Duodenal mucosa (tissue), 2 donors: ENCODE measurements at regions not wholly inside any gene's neighbourhood (a gene's known extent, or its start where the extent isn't known, plus 50 kb on each side); places are given as distances from the start of the nearest gene placed in this dataset.

Source experiments
- H3K27ac ChIP-seq: one replicate; pipeline ENCODE4 v1.7.0; 2013; ENCODE audit warnings: low read depth, low read length
- H3K27me3 ChIP-seq, 2 donors: one replicate each; pipeline ENCODE4 v1.7.0; 2013; ENCODE audit warnings: low read length in 2 of 2, control low read depth in 1 of 2; ENCODE audit not compliant: insufficient read depth in 2 of 2, control insufficient read depth in 1 of 2
- H3K36me3 ChIP-seq, 2 donors: one replicate each; pipeline ENCODE4 v1.7.0; 2013; ENCODE audit warnings: low read length in 2 of 2, control low read depth in 1 of 2; ENCODE audit not compliant: insufficient read depth in 2 of 2, control insufficient read depth in 1 of 2
- H3K4me1 ChIP-seq, 2 donors: one replicate each; pipeline ENCODE4 v1.7.0; 2013; ENCODE audit warnings: low read length in 2 of 2, control low read depth in 1 of 2; ENCODE audit not compliant: insufficient read depth in 2 of 2, control insufficient read depth in 1 of 2
- H3K4me3 ChIP-seq, 2 donors: one replicate each; pipeline ENCODE4 v1.7.0; 2013; ENCODE audit warnings: low read length in 2 of 2, low read depth in 1 of 2
- H3K9ac ChIP-seq, 2 donors: one replicate each; pipeline ENCODE4 v1.7.0; 2013; ENCODE audit warnings: low read length in 2 of 2, low read depth in 1 of 2
- H3K9me3 ChIP-seq, 2 donors: one replicate each; pipeline ENCODE4 v1.7.0; 2013; ENCODE audit warnings: low read length in 2 of 2, control low read depth in 1 of 2; ENCODE audit not compliant: control insufficient read depth in 1 of 2

GRCh38 chr2:59490192-59490591 lies 1063.3 kb downstream of the BCL11A start:
- no peaks in the 10 kb centered on the region for H3K27me3 ChIP-seq
- H3K9ac ChIP-seq: no peak overlapping the region
- no peaks in the 10 kb centered on the region for H3K4me1 ChIP-seq
- H3K36me3 ChIP-seq: no peaks in the 10 kb centered on the region
- H3K9me3 ChIP-seq: no peaks in the 10 kb centered on the region
- H3K27ac ChIP-seq: no peak overlapping the region
- no peak overlapping the region for H3K4me3 ChIP-seq

GRCh38 chr2:59484673-59485072 lies 1068.8 kb downstream of the BCL11A start:
- H3K9me3 ChIP-seq: no peaks in the 10 kb centered on the region
- H3K36me3 ChIP-seq: no peaks in the 10 kb centered on the region
- no peaks in the 10 kb centered on the region for H3K4me1 ChIP-seq
- no peaks in the 10 kb centered on the region for H3K27me3 ChIP-seq
- no peak overlapping the region for H3K4me3 ChIP-seq
- no peak overlapping the region for H3K9ac ChIP-seq
- H3K27ac ChIP-seq: no peak overlapping the region

GRCh38 chr2:59463426-59463825 lies 1090.0 kb downstream of the BCL11A start:
- no peak overlapping the region for H3K4me3 ChIP-seq
- no peak overlapping the region for H3K9ac ChIP-seq
- no peaks in the 10 kb centered on the region for H3K36me3 ChIP-seq
- H3K4me1 ChIP-seq: no peaks in the 10 kb centered on the region
- H3K27ac ChIP-seq: no peak overlapping the region
- no peaks in the 10 kb centered on the region for H3K9me3 ChIP-seq
- H3K27me3 ChIP-seq: no peaks in the 10 kb centered on the region

GRCh38 chr2:59462422-59463197 lies 1090.8 kb downstream of the BCL11A start:
- no peaks in the 10 kb centered on the region for H3K4me1 ChIP-seq
- H3K36me3 ChIP-seq: no peaks in the 10 kb centered on the region
- no peak overlapping the region for H3K4me3 ChIP-seq
- H3K27me3 ChIP-seq: no peaks in the 10 kb centered on the region
- H3K9ac ChIP-seq: no peak overlapping the region
- H3K27ac ChIP-seq: no peak overlapping the region
- no peaks in the 10 kb centered on the region for H3K9me3 ChIP-seq

- no peak overlapping the region for H3K9ac ChIP-seq
- no peaks in the 10 kb centered on the region for H3K36me3 ChIP-seq
- no peaks in the 10 kb centered on the region for H3K4me1 ChIP-seq
- no peak overlapping the region for H3K4me3 ChIP-seq
- no peaks in the 10 kb centered on the region for H3K9me3 ChIP-seq
- no peaks in the 10 kb centered on the region for H3K27me3 ChIP-seq
- no peak overlapping the region for H3K27ac ChIP-seq
Observed at GRCh38 chr2:59461127-59461526, 1092.3 kb downstream of the BCL11A start.

- Histone ChIP-seq H3K4me3 (no peak overlapping the region), H3K27me3 (no peaks in the 10 kb centered on the region), H3K9ac (no peak overlapping the region), H3K27ac (no peak overlapping the region), H3K4me1 (no peaks in the 10 kb centered on the region), H3K9me3 (no peaks in the 10 kb centered on the region), H3K36me3 (no peaks in the 10 kb centered on the region)
Observed at GRCh38 chr2:59458800-59459199, 1094.7 kb downstream of the BCL11A start.

- no peaks in the 10 kb centered on the region for H3K4me1 ChIP-seq
- H3K36me3 ChIP-seq: no peaks in the 10 kb centered on the region
- no peak overlapping the region for H3K4me3 ChIP-seq
- no peaks in the 10 kb centered on the region for H3K27me3 ChIP-seq
- H3K9ac ChIP-seq: no peak overlapping the region
- no peak overlapping the region for H3K27ac ChIP-seq
- no peaks in the 10 kb centered on the region for H3K9me3 ChIP-seq
Observed at GRCh38 chr2:59456285-59456684, 1097.2 kb downstream of the BCL11A start.

- Histone ChIP-seq H3K36me3 (no peaks in the 10 kb centered on the region), H3K9me3 (no peaks in the 10 kb centered on the region), H3K27ac (no peak overlapping the region), H3K9ac (no peak overlapping the region), H3K4me1 (no peaks in the 10 kb centered on the region), H3K27me3 (no peaks in the 10 kb centered on the region), H3K4me3 (no peak overlapping the region)
Observed at GRCh38 chr2:59449274-59449673, 1104.2 kb downstream of the BCL11A start.

GRCh38 chr2:59440491-59440890 lies 1113.0 kb downstream of the BCL11A start:
- Histone ChIP-seq H3K4me1 (peaks cover 0 to under 1% of the 10 kb centered on the region in 2 donors), H3K9ac (no peak overlapping the region), H3K36me3 (no peaks in the 10 kb centered on the region), H3K27me3 (no peaks in the 10 kb centered on the region), H3K9me3 (no peaks in the 10 kb centered on the region), H3K4me3 (no peak overlapping the region), H3K27ac (no peak overlapping the region)

- Histone ChIP-seq H3K27me3 (no peaks in the 10 kb centered on the region), H3K27ac (no peak overlapping the region), H3K9ac (no peak overlapping the region), H3K4me3 (no peak overlapping the region), H3K9me3 (peaks cover 3 to 6% of the 10 kb centered on the region in 2 donors), H3K4me1 (peaks cover 0 to 3% of the 10 kb centered on the region in 2 donors), H3K36me3 (no peaks in the 10 kb centered on the region)
Observed at GRCh38 chr2:59435635-59436034, 1117.8 kb downstream of the BCL11A start.
